Skin epidermis (tissue), 12 donors: ENCODE measurements at regions not wholly inside any gene's neighbourhood (a gene's known extent, or its start where the extent isn't known, plus 50 kb on each side); places are given as distances from the start of the nearest gene placed in this dataset.

Experiments used
- H3K27ac ChIP-seq, 21 experiments: fragments of 200-600 bp; sonication (generic) in 11 of 21; one replicate each; pipeline ENCODE4 v1.5.0; 2020; ENCODE audit warnings: mild to moderate bottlenecking in 3 of 21, inconsistent platforms in 2 of 21, moderate library complexity in 2 of 21
- H3K4me3 ChIP-seq, 7 experiments: fragments of 200-600 bp; sonication (generic) in 2 of 7; one replicate each; pipeline ENCODE4 v1.5.0; 2020; ENCODE audit warnings: inconsistent platforms in 2 of 7, mild to moderate bottlenecking in 2 of 7, moderate library complexity in 1 of 7

DNA sequence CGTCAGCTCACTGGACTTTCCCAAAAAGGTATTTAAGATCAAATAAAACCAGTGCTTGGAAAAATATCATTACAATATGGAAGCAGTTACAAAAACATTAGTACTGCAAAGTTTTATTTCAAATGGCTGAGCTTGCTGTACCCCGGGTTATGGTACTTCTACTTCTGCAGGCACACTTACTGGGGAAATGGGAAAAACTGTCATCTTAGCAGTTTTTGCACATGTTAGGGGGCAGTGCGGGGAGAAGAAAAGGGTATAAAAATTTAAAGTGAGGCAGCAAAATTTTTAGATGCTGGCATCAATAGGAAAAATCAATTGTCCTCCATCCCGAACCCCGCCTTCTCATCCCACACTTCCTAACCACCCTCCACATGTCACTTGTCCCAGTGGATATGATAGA, 133.4 kb downstream of the ATG4C start:
- H3K27ac ChIP-seq, result no peak overlapping the region

DNA sequence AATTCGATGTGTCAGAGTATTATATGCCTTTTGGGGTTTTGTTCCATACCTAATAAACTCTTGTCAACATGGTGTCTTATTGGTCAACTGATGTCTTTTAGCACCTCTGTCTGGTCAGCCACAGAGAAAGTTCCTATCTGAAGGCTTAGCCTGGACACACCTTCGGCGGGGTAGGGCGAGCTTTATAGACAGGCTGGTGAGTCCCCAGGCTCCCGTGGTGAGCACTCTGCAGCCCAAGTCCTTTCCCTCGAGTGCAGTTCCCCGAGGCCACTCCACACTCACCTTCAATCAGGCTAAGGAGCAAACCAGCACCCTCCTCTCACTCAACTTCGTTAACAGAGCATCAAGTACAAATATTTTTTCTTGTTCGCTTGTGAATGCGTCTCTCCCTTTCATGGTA, 133.9 kb downstream of the ATG4C start:
- no peak overlapping the region for H3K4me3 ChIP-seq
- H3K27ac ChIP-seq, result no peak overlapping the region

More for the DNA sequence above, 133.4 kb downstream of the ATG4C start:
- H3K4me3 ChIP-seq, result no peak overlapping the region

DNA sequence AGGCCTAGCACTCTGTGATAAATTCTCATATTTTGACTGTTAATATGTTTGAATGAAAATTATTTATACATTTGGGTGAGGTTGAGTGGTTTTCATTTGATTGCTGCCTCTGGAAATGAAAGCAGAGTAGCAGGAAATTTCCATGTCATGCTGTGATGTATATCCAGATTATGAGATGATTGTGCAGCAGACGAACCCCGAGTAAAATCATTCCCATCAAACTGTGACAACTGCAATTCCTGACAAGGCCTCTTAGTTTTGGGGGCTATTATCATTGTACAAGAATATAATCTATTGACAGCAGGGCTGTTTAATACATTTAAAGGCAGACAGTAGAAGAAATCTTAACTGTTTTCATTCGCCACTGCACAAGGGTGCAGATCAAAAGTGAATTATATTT, 134.8 kb downstream of the ATG4C start:
- Histone ChIP-seq H3K4me3 (no peak overlapping the region), H3K27ac (no peak overlapping the region)

DNA sequence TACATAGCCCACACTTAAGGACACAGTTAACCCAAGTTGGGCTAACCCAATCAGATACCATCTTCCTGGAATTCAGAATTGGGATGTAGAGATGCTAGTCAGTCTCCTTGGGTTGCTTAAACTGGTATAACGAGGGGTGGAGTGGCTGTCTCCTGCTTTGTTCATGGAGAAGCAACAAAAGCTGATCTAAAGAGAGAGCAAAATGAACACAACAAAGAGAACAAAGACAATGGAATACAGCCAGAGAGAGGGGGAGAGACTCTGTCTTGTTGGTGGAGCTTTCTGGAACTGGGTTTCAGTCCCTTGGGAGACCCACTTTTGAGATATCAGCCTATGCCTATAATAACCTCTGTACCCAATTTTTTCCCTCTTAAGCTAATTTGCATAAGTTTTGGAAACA, 138.1 kb downstream of the ATG4C start:
- H3K27ac ChIP-seq, result no peak overlapping the region
- no peak overlapping the region for H3K4me3 ChIP-seq

- Histone ChIP-seq H3K4me3 (no peak overlapping the region), H3K27ac (no peak overlapping the region)
Measured at GRCh38 chr1:62924983-62925790, 141.3 kb downstream of the ATG4C start.

DNA sequence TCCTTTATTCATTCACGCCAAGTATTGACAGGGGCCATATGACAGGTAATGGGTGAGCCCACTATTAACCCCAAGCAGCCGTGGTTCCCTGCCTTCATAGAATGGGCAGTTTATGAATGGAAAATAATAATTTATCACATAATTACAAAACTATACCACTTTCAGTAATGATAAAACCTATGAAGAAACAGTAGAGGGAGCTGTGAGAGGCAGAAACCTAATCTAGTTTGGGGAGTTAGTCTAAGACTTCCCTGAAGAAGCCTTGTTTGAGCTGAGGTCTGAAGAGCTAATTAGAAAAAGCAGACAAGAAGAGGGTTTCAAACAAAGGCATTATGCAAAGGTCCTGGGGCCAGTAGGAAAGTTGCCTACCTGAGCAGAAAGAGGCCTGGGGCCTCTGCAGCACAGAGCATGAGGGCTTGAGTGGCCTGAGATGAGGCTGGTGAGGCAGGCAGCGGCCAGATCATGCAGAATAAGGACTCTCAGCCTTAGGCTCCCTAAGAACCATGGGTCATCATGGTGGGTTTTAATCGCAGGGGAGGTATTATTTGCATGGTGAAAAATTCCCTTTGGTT, 142.8 kb downstream of the ATG4C start:
- Histone ChIP-seq H3K4me3 (no peak overlapping the region), H3K27ac (no peak overlapping the region)

- Histone ChIP-seq H3K4me3 (no peak overlapping the region), H3K27ac (no peak overlapping the region)
Measured at GRCh38 chr1:62928885-62929284, 145.0 kb downstream of the ATG4C start.

DNA sequence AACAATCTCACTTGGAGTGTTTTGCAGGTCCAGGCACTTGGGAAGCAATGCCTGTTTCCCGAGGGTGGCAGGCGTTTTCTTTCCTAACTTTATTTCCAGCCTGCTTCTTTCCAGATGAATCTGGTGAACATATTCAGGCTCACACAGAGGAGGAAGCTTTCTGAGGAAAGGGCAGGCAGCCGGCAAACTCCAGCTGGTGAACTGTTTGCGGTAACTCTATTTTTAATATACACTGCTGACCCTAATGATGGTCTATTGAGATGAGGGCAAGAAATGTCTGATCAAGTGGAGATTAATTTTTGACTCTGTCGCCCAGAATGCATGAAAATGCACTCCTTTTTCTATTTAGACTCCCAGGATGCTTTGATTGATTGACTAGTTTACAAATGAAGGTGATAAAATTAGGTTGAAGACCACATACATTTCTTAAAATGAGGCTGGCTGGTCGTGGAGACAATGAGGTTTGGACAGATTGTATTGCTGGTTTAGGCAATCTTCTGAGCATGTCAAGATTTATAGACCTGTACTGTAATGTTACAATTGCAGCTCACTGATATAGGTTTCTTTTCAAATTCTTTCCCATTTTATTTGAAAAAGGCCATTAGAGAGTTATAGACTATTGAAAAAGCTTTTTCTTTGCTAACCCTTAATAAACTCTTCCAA, 153.8 kb downstream of the ATG4C start:
- H3K27ac ChIP-seq, result no peak overlapping the region
- no peak overlapping the region for H3K4me3 ChIP-seq

DNA sequence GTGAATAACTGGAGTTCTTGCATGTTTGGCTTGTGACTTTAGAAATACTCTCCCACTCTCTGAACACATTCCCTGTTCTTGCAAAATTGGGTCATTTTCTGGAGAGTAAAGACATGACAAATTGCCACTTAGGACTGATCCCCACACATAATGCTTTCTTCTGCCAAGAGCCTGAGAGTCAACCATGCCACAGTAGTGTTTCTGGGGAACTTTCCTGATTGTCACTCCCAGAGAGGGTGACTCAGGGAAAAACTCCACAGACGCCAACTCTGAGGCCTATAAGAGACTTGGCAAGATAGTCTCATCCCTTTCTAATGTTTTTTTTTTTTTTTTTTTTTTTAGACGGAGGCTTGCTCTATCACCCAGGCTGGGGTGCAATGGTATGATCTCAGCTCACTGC, 157.8 kb downstream of the ATG4C start:
- no peak overlapping the region for H3K27ac ChIP-seq
- no peak overlapping the region for H3K4me3 ChIP-seq

DNA sequence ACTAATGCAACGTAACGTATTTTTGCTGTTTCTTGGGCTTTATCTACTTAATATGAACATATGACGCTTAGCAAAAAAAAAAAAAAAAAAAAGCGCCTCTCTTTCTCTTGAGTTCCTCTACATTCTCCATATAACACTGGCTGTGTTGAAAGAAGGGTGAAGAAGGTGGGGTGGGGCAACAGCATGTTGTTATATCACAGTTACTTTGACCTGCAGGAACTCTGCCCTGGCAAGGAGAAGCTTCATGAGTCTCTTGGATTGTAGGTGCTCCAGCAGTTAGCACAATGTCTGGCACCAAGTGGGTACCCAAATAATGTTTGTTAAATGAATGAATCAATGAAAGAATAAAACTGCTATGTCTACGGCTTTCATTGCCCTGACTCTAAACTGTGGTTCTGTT, 162.6 kb downstream of the ATG4C start:
- Histone ChIP-seq H3K4me3 (no peak overlapping the region), H3K27ac (no peak overlapping the region)

DNA sequence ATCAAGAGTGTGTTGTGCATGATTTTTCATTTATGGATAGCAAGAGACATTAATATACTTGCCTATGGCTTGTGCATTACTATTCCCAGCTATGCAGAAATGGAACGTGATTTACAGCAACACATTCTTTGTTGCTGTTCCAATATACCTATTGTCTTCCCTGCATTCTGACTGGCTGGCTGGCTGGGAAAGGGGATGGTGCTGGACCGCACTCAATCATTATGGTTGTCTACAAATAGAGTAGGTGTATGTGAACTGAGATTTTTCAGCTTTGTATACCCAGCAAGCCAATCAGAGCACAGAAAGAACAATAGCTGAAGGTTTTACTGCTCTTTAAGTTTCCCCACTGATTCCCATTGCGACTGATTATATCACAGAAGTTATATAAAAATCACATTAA, 167.5 kb downstream of the ATG4C start:
- Histone ChIP-seq H3K27ac (no peak overlapping the region), H3K4me3 (no peak overlapping the region)

- no peak overlapping the region for H3K4me3 ChIP-seq
- H3K27ac ChIP-seq, result no peak overlapping the region
Measured at GRCh38 chr1:62952596-62952995, 168.7 kb downstream of the ATG4C start.

GRCh38 chr1:62953633-62954032, 169.7 kb downstream of the ATG4C start:
- no peak overlapping the region for H3K4me3 ChIP-seq

DNA sequence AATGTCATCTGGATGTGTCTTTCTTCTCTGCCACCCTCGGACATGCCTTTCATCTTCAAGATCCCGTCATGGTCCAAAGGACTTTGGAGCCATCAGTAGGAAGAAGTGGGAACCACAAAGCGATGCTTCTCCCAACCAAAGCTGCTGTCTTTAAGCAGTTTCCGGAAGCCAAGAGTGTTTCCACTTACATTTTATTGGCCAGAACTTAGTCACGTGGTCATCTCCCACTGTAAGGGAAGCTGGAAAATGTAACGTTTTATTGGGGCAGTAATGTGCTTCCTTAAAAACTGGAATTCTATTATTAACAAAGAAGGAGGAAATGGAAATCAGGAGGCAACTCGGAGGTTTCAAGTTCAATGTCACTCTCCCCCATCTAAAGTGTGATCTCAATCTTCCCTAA, 170.8 kb downstream of the ATG4C start:
- Histone ChIP-seq H3K27ac (no peak overlapping the region), H3K4me3 (no peak overlapping the region)

More at GRCh38 chr1:62953633-62954032, 169.7 kb downstream of the ATG4C start:
- no peak overlapping the region for H3K27ac ChIP-seq

DNA sequence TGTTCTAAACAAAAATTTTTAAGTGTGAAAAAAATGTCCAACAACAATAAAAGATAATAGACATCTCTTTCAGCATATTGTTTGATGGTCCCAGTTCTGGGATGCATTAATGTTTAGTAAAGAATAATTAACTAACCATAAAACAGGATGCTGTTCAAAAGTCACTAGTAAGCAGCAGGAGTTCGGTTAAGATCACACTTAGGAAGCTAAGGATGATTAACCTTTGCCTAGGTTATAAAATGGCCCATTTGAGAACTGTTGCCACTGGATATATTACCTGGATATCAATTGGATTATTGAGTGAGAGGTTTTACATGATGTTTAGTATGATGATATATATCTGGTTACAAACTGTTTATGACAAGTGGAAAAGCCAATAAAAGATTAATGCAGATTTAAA, 171.7 kb downstream of the ATG4C start:
- Histone ChIP-seq H3K27ac (no peak overlapping the region), H3K4me3 (no peak overlapping the region)

DNA sequence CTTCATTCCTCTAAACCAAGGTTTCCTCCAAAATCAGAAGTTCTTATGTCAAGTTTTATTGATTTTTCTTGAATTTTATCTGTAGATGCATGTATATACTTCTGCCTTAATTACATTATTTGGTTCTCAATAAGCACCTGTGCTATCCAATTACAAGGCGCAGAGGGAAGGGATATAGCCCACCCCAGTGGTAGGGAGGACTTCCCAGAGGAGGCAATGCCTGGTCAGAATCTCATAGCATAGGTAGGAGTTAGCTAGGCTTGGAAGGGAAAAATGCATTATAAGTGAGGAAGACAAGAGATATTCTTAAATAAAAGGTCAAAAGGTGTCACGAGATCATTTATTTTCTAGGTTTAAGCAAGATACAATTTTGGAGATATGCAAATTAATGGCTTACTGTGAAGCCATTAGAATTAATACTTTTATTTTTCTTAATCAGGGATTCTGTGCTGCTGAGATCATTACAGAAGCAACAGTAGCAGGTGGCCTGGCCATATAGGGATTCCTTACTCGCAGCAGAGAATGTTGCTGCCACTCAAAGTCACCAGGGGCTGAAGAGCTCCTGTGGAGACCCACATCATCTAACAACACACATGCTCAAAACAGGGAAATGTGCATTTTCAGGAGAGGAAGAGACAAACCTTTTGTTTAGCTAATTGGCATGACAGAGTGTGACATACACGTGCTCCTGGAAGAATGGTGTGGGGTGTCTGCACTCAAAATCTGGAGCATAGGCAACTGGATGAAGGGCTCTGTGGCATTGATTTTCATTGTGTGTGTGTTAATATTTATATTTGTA, 178.3 kb downstream of the ATG4C start:
- Histone ChIP-seq H3K27ac (no peak overlapping the region), H3K4me3 (no peak overlapping the region)

DNA sequence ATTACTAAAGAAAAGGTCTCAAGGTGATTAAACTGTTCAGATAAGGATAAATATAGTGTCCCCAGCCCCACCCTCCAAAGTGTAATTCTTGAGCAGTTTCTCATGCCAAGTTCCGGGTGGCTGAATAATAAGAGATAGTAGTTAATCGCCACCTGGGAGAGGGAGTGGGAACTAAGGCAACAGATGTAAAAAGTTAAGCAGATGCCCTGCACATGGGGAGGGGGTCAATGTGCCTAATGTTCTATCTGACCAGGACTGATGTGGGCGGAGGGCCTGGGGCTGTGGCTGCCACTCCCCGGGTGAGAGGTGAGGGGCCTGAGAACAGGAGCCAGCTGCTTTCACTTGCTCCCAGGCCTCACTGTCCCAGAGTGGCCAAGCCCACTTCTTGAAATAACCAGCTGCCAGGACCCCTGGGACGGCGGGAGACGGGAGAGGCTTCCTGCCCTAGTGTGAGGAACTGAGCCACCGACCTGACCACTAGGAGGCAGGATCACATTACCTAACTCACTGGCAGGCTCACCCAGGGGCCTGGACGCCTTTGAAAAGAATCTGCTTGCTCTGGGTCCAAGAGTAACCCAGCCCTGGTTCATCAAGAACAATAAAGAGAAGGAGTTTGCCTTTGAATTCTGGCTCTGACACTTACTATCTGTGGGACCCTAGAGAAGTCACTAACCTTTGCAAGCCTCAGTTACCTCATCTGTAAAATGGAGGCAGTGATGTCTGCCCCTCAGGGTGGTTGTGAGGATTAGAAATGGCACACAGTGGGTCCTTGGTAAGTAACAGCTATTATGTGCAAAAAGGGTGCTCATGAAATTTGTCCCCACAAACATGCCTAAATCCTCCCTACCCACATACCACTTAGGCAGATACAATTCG, 179.2 kb downstream of the ATG4C start:
- H3K4me3 ChIP-seq, result no peak overlapping the region
- H3K27ac ChIP-seq, result no peak overlapping the region

DNA sequence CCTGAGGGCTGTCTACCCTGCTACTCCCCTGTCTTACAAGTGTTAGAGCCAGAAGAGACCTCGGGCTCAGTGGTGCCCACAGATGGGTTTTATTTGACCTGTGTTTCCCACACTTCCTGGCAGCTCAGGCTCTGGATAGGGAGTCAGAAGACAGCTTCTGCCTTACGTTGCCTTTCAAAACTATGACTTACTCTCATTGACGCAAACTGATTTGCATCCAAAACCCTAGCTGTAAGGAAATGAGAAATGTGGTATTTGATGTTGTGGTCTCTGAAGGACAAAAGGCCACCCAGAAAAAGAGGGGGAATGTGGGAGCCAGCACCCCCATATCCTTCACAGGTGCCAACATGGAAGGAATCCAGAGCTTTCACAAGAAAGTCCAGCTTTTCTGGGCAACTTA, 180.2 kb downstream of the ATG4C start:
- Histone ChIP-seq H3K4me3 (no peak overlapping the region), H3K27ac (no peak overlapping the region)

GRCh38 chr1:62967031-62967430, 183.1 kb downstream of the ATG4C start:
- Histone ChIP-seq H3K27ac (no peak overlapping the region), H3K4me3 (no peak overlapping the region)
